G401 (cell line): ENCODE measurements at regions not wholly inside any gene's neighbourhood (a gene's known extent, or its start where the extent isn't known, plus 50 kb on each side); places are given as distances from the start of the nearest gene placed in this dataset.

ENCODE experiments used
- DNase-seq: peaks from one replicate; pipeline ENCODE4 v3.0.0-alpha.2; 2015; ENCODE audit warnings: low spot score
- in situ Hi-C: cut with HindIII; loops from 2 replicates; pipeline ENCODE4 v1.10.0; 2016; ENCODE audit warnings: low sequenced_read_pairs, mixed read lengths

GRCh38 chr9:20138841-20139240 is 350.0 kb upstream of the SLC24A2 start:
- DNase-seq = no peak
- in situ Hi-C loops = no loop called here

- in situ Hi-C loops = no loop called here
- DNase-seq = no peak
These were observed 349.3 kb upstream of the SLC24A2 start for GRCh38 chr9:20138116-20138515.

- in situ Hi-C loops = no loop called here
- no peak for DNase-seq
These were observed 348.6 kb upstream of the SLC24A2 start for GRCh38 chr9:20137425-20137824.

- in situ Hi-C loops = no loop called here
These were observed 346.4 kb upstream of the SLC24A2 start for GRCh38 chr9:20135119-20135697.

GRCh38 chr9:20125727-20126126 is 336.9 kb upstream of the SLC24A2 start:
- in situ Hi-C loops = no loop called here
- no peak for DNase-seq

More at GRCh38 chr9:20135119-20135697, 346.4 kb upstream of the SLC24A2 start:
- DNase-seq = no peak

- in situ Hi-C loops = no loop called here
- DNase-seq = no peak
These were observed 330.7 kb upstream of the SLC24A2 start for GRCh38 chr9:20119566-20119965.

- in situ Hi-C loops = no loop called here
- DNase-seq = no peak
These were observed 329.1 kb upstream of the SLC24A2 start for GRCh38 chr9:20117986-20118385.

GRCh38 chr9:20117482-20117881 is 328.6 kb upstream of the SLC24A2 start:
- DNase-seq = no peak
- in situ Hi-C loops = no loop called here

- DNase-seq = no peak
- in situ Hi-C loops = no loop called here
These were observed 326.1 kb upstream of the SLC24A2 start for GRCh38 chr9:20114974-20115373.

- in situ Hi-C loops = no loop called here
- no peak for DNase-seq
These were observed 323.5 kb upstream of the SLC24A2 start for GRCh38 chr9:20112205-20112783.

GRCh38 chr9:20111173-20111843 is 322.5 kb upstream of the SLC24A2 start:
- DNase-seq = no peak

GRCh38 chr9:20095430-20096092 is 306.7 kb upstream of the SLC24A2 start:
- DNase-seq = no peak
- in situ Hi-C loops = no loop called here

More at GRCh38 chr9:20111173-20111843, 322.5 kb upstream of the SLC24A2 start:
- in situ Hi-C loops = no loop called here

GRCh38 chr9:20092561-20092960 is 303.7 kb upstream of the SLC24A2 start:
- no peak for DNase-seq
- in situ Hi-C loops = no loop called here

- DNase-seq = no peak
- in situ Hi-C loops = no loop called here
These were observed 298.6 kb upstream of the SLC24A2 start for GRCh38 chr9:20087481-20087880.

- in situ Hi-C loops = no loop called here
- no peak for DNase-seq
These were observed 297.0 kb upstream of the SLC24A2 start for GRCh38 chr9:20085842-20086241.

GRCh38 chr9:20084125-20084524 is 295.3 kb upstream of the SLC24A2 start:
- DNase-seq = no peak
- in situ Hi-C loops = no loop called here

- in situ Hi-C loops = no loop called here
- DNase-seq = no peak
These were observed 294.6 kb upstream of the SLC24A2 start for GRCh38 chr9:20083390-20083789.

GRCh38 chr9:20082831-20083230 is 294.0 kb upstream of the SLC24A2 start:
- in situ Hi-C loops = no loop called here
- DNase-seq = no peak

- in situ Hi-C loops = no loop called here
- DNase-seq = no peak
These were observed 293.6 kb upstream of the SLC24A2 start for GRCh38 chr9:20082406-20082805.

- in situ Hi-C loops = no loop called here
- no peak for DNase-seq
These were observed 289.4 kb upstream of the SLC24A2 start for GRCh38 chr9:20078246-20078645.
